ENCODE measurements at regions not wholly inside any gene's neighbourhood (a gene's known extent, or its start where the extent isn't known, plus 50 kb on each side); places are given as distances from the start of the nearest gene placed in this dataset.

GRCh38 chr16:9663588-9663987 lies 518.6 kb downstream of the GRIN2A start:
- H2AFZ ChIP-seq (ENCODE audit: low read depth, low read length), result no peak overlapping the region

GRCh38 chr16:9665851-9666271 lies 516.4 kb downstream of the GRIN2A start:
- no peak overlapping the region for H3K4me3 ChIP-seq (ENCODE audit: low read depth in 1 of 2, low read length in 2 of 2)
- ATAC-seq (ENCODE audit: insufficient read depth, low read depth), result no peak

More at GRCh38 chr16:9663588-9663987, 518.6 kb downstream of the GRIN2A start:
- TF ChIP-seq EZH2 (IDR thresholded peaks at IDR 0.05; ENCODE audit: borderline replicate concordance, low read depth, low read length, severe bottlenecking) (no peak), CTCF (IDR thresholded peaks at IDR 0.05; ENCODE audit: borderline replicate concordance, extremely low read depth, low read length, poor library complexity, severe bottlenecking) (no peak)
- ATAC-seq (ENCODE audit: insufficient read depth, low read depth) (no peak), DNase-seq (no peak)
- no peak overlapping the region for H3K9ac ChIP-seq (ENCODE audit: low read depth, low read length)
- H3K4me1 ChIP-seq (ENCODE audit: insufficient read depth, low read length), result no peaks in the 10 kb centered on the region
- no peaks in the 10 kb centered on the region for H3K36me3 ChIP-seq (ENCODE audit: insufficient read depth, low read length)
- H3K4me3 ChIP-seq (ENCODE audit: low read depth in 1 of 2, low read length in 2 of 2), result no peak overlapping the region
- H3K9me3 ChIP-seq (ENCODE audit: insufficient read depth, low read length, severe bottlenecking), result no peaks in the 10 kb centered on the region
- H3K27me3 ChIP-seq (ENCODE audit: insufficient read depth, low read length, poor library complexity), result no peaks in the 10 kb centered on the region
- no peak overlapping the region for H3K27ac ChIP-seq (ENCODE audit: low read length)
- no peaks in the 10 kb centered on the region for H4K20me1 ChIP-seq (ENCODE audit: insufficient read depth, low read length)
- no peaks in the 10 kb centered on the region for H3K79me2 ChIP-seq (ENCODE audit: insufficient read depth, low read length)
- no peak overlapping the region for H3K4me2 ChIP-seq (ENCODE audit: insufficient read depth, low read length)

GRCh38 chr16:9666834-9667480 lies 515.3 kb downstream of the GRIN2A start:
- DNase-seq, result no peak
- ATAC-seq (ENCODE audit: insufficient read depth, low read depth), result no peak

More at GRCh38 chr16:9665851-9666271, 516.4 kb downstream of the GRIN2A start:
- Histone ChIP-seq H3K36me3 (ENCODE audit: insufficient read depth, low read length) (no peaks in the 10 kb centered on the region), H2AFZ (ENCODE audit: low read depth, low read length) (no peak overlapping the region), H3K4me2 (ENCODE audit: insufficient read depth, low read length) (no peak overlapping the region), H3K9me3 (ENCODE audit: insufficient read depth, low read length, severe bottlenecking) (no peaks in the 10 kb centered on the region), H3K9ac (ENCODE audit: low read depth, low read length) (no peak overlapping the region), H3K27ac (ENCODE audit: low read length) (no peak overlapping the region), H3K4me1 (ENCODE audit: insufficient read depth, low read length) (no peaks in the 10 kb centered on the region), H4K20me1 (ENCODE audit: insufficient read depth, low read length) (no peaks in the 10 kb centered on the region), H3K79me2 (ENCODE audit: insufficient read depth, low read length) (no peaks in the 10 kb centered on the region), H3K27me3 (ENCODE audit: insufficient read depth, low read length, poor library complexity) (no peaks in the 10 kb centered on the region)
- no peak for DNase-seq
- TF ChIP-seq CTCF (IDR thresholded peaks at IDR 0.05; ENCODE audit: borderline replicate concordance, extremely low read depth, low read length, poor library complexity, severe bottlenecking) (no peak), EZH2 (IDR thresholded peaks at IDR 0.05; ENCODE audit: borderline replicate concordance, low read depth, low read length, severe bottlenecking) (no peak)

More at GRCh38 chr16:9666834-9667480, 515.3 kb downstream of the GRIN2A start:
- Histone ChIP-seq H3K79me2 (ENCODE audit: insufficient read depth, low read length) (no peaks in the 10 kb centered on the region), H3K9ac (ENCODE audit: low read depth, low read length) (no peak overlapping the region), H4K20me1 (ENCODE audit: insufficient read depth, low read length) (no peaks in the 10 kb centered on the region), H3K27ac (ENCODE audit: low read length) (no peak overlapping the region), H3K9me3 (ENCODE audit: insufficient read depth, low read length, severe bottlenecking) (no peaks in the 10 kb centered on the region), H2AFZ (ENCODE audit: low read depth, low read length) (no peak overlapping the region), H3K4me2 (ENCODE audit: insufficient read depth, low read length) (no peak overlapping the region), H3K4me1 (ENCODE audit: insufficient read depth, low read length) (no peaks in the 10 kb centered on the region), H3K4me3 (ENCODE audit: low read depth in 1 of 2, low read length in 2 of 2) (no peak overlapping the region), H3K36me3 (ENCODE audit: insufficient read depth, low read length) (no peaks in the 10 kb centered on the region), H3K27me3 (ENCODE audit: insufficient read depth, low read length, poor library complexity) (no peaks in the 10 kb centered on the region)
- no peak for TF ChIP-seq CTCF (IDR thresholded peaks at IDR 0.05; ENCODE audit: borderline replicate concordance, extremely low read depth, low read length, poor library complexity, severe bottlenecking)
- no peak for TF ChIP-seq EZH2 (IDR thresholded peaks at IDR 0.05; ENCODE audit: borderline replicate concordance, low read depth, low read length, severe bottlenecking)

Measured in DND-41 (cell line).